NOMO-1 (cell line): ENCODE measurements at regions not wholly inside any gene's neighbourhood (a gene's known extent, or its start where the extent isn't known, plus 50 kb on each side); places are given as distances from the start of the nearest gene placed in this dataset.

Experiments used
- DNase-seq, 2 experiments: peaks; one replicate each; lab custom pipeline; 2025; ENCODE audit not compliant: unreplicated experiment in 2 of 2; lab: John Stamatoyannopoulos, UW

DNA sequence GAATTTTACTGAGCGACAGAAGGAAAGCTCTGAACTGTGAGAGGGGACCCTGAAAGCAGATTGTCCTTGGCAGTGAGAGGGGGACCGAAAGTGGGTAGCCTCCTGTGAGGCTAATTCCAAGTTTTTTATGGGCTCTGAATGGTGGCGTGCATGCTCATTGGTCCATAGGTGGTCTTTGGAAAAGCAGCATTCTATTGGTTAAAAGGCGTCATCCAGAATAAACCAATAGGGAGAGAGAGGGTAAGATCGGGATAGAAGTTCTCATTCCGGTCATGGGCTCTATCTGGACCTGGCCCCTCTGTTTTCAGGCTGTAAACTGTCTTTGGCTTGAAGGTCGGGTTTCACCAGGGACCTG is 539.8 kb upstream of the PCDH9 start:
- DNase-seq: no peak

DNA sequence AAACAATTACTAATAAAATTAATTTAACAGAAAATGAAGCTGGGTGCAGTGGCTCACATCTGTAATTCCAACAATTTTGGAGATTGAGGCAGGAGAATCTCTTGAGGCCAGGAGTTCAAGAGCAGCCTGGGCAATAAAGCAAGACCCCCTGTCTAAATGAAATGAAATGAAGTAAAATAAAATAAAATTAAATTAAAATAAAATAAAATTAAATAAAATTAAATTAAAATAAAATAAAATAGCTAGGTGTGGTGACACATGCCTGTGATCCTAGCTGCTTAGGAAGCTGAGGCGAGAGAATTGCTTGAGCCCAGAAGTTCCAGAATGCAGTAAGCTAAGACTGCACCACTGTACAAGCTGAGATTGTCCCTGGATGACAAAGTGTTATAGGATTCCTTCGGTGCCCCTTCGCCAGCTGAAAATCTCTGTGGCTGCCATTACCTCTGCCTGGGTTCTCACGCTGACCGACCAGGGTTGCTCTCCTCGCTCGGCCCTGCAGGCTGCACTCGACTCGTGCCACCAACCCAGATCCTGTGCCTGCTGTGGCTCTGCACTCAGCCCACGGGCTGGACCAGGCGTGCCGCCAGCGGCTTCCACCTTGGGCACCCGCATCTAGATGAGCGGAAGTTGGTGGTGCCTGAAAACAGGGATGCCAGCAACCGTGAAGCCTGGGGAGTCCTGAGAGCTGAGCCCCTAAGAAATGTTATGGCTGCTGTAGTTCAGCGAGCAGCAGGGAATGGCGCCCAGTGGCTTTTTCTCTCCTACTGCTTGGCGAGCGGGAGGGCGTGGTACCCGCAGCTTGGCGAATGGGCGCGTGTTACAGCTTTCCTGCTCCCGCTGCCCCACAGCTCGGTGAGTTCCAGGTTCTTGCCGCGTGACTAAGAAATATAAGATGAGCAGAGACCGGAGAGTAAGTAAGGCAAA is 539.2 kb upstream of the PCDH9 start:
- DNase-seq: no peak

DNA sequence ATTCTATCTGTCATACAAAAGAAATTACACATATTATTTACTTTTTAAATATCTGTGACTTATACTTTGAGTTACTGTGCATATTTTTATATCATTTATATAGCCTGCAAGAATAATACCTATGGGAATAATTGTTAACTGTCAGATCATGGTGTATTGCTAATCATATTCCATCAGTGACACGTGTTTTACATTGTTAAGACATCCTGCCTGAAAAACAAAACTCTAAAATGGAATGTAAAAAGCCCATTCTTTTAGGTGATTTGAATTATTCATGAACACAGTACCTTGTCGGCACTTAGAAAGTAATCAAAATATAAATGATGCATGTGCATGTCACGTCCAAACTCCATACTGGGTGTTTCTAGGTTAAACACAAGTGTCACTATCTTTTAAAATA is 533.8 kb upstream of the PCDH9 start:
- DNase-seq: no peak

DNA sequence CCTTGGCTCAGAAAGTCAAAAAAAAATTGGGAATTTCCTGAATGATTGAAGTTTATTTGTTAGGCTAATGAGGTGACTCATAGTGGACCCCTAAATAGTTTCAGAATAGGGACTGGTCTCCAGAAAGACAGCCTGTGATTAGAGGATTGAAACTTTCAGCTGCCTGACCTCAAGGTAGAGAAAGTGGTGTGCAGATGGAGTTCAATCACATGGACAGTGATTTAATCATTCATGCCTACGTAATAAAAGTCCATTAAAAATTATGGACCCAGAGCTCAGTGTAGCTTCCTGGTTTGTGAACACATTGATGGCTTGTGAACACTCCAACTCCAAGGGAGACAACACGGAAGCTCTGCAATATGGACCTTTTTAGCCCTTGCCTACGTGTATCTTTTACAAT is 533.2 kb upstream of the PCDH9 start:
- no peak for DNase-seq

DNA sequence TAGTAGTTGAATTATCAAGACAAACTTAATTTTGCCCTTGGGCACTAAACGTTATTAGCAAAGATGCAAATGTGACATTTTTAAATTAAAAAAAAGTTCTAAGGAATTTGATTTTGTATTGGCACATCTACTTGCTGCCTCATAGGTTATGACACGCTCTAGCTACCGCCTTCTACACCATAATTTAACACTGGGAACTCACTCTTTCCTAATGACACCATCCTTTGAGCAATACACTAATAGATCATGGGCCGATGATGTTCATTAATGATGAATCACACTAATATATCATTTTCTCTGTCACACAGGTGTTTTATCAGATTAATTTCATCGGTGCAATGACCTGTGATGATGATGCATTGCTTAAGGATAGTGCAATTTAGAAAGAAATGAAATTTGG is 528.8 kb upstream of the PCDH9 start:
- no peak for DNase-seq

DNA sequence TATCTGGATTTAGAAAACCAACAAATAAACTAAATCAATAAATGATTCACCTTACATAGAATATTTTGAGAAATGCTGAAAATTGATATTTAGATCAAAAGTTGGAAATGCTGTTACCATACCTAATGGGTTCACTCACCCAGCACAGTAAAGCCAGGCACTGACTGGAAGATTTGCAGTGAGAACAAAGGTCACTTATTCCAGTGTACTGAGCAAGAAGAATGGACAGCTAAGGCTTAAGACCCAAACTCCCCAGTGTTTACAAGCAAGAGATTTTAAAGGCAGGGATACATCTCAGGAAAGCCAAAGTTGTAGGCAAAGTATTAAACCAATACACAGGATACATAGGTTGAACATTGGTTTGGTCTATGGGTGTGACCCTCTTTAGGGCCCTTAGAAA is 523.9 kb upstream of the PCDH9 start:
- no peak for DNase-seq

DNA sequence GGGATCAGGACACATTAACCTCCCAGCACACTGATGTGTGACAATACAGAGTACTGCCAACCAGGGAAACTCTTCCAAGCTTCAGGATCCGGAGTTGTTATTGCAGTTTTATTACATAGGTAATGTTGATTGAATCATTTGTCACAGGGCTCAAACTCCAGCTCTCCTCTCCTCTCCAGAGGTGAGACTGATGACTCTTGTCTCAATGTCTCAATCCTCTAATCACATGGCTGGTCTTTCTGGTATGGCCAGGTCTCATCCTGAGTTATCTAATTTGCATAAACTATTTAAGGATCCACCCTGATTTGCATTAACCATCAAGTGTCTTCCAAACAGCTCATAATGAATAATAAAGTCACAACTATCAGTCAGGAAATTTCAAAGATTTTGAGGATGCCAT is 522.6 kb upstream of the PCDH9 start:
- no peak for DNase-seq

DNA sequence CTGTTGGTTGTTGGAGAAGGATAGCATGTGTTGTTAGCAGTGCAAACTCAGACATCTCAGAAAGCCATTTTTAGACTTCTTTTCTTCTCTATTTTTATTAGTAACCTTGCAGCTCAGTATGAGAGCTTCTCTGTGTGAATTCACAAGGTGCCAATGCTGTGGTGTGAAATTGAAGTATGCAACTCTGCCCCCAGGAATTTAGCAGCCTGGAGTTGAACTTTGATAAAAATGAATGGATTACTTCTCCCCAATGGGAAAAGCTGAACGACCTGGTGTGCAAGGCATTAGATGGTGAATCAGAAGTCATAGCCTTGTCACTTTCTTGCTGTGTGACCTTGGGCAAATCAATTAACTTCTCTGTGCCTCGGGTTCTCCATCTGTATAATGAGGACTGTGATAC is 512.3 kb upstream of the PCDH9 start:
- no peak for DNase-seq

DNA sequence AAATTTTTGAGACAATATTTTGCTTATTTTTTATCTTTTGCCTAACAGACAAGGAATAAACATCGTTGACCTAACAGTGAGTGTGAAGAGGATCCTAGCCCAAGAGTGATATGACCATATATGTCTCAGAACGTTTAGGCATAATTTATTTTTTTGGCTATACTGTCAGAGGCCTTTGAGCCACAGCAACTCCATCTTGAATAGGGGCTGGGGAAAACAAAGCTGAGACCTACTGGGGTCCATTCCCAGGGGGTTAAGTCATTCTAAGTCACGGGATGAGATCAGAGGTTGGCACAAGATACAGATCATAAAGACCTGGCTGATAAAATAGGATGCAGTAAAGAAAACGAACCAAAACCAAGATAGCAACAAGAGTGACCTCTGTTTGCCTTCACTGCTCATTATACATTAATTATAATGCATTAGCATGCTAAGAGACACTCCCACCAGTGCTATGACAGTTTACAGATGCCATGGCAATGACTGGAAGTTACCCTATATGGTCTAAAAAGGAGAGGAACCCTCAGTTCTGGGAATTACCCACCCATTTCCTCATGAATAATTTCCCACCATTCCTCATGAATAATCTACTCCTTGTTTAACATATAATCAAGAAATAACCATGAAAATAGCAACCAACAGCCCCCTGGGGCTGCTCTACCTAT is 510.9 kb upstream of the PCDH9 start:
- no peak for DNase-seq

DNA sequence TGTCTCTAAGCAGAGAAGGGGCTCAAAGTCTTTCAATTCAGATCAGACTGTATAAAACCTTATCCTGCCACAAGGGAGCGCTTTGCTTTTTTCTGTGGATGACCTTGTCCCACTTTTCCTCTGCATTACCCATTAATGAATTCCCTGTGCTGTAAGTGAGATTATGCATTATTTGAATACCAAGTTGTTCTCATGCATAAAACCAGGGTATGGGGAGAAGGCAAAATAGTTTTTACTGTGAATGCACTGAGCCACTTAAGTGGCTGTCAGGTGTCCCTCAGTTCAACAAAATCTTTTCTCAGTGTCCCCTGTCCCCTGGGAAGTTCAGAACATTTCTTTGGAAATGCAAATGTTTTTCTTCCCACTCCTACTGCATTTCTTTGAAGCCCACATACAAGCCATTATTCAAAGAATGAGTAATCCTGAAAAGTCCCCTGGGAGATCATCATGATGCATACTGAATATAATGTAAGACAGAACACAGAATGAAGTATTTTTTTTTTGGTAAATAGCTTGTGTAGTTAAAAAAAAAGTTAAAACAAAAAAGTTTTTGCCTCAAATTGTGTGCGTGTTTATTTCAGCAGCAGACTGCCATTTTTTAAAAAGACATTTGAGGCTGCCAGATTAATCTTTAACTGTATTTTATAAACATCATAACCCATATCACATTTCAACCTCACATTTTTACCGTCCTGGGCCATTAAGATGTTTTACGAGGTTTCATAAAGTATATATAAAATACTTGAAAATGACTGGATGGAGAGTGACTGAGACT is 506.7 kb upstream of the PCDH9 start:
- DNase-seq: no peak

DNA sequence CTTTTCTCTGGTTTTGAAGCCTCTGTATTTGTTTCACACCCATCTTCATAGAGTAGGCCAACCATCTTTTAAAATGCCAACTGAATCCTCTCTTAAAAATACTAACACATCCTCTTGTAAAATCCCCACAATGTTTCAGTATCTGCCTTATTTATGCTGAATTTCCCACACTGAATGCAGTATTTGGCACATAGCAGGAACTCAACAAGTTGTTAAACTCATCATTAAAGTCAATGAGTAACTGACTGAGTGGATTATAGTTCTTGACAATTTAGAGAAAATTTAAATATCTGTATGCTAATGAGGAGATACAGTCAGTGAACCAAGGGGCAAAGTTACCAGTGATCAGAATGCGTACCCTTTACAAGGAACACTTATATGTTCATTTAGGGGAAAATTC is 505.5 kb upstream of the PCDH9 start:
- no peak for DNase-seq

DNA sequence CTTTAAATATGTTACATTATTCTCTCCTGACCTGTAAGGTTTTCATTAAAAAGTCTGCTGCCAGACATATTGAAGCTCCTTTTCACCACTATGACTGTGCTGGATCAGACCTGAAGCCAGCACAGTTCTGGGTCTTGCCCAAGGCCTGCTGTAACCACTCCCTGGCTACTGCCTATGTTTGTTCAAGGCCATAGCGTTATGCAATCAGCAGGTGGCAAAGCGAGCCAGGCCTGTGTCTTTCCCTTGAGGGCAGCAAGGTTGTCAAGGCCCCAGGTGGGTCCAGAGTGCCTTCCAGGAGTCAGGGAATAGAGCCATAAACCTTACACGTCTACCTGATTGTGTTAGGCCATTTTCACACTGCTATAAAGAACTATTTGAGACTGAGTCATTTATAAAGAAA is 496.8 kb upstream of the PCDH9 start:
- DNase-seq: no peak

DNA sequence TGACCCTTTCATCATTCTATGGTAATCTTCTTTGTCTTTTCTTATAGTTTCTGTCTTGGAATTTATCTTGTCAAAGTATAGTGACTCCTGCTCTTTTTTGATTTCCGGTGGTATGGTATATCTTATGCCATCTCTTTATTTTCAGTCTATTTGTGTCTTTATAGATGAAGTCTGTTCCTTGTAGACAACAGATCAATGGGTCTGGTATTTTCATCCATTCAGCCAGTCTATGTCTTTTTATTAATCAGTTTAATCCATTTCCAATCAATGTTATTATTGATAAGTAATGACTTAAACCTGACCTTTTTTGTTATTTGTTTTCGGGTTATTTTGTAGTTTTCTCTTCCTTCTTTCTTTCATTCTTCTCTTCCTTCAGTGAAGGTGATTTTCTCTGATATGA is 495.9 kb upstream of the PCDH9 start:
- no peak for DNase-seq

DNA sequence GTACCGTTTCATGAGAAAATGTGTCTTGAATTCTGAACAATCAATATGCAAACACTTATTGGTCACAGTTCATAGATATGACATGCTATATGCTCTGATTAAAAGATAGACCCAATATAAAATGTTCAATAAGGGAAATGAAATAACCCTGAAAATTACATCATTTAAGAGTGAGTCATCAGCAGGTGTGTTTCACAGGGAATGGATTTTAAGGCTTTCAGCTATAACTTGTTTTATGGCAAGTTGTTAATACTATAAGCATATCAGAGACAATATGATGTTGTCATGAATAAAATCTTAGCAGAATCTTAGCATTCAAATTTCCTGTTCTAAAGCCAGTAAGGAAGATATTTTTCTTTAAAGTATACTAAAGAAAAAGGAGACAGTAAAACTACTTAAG is 483.4 kb upstream of the PCDH9 start:
- no peak for DNase-seq

DNA sequence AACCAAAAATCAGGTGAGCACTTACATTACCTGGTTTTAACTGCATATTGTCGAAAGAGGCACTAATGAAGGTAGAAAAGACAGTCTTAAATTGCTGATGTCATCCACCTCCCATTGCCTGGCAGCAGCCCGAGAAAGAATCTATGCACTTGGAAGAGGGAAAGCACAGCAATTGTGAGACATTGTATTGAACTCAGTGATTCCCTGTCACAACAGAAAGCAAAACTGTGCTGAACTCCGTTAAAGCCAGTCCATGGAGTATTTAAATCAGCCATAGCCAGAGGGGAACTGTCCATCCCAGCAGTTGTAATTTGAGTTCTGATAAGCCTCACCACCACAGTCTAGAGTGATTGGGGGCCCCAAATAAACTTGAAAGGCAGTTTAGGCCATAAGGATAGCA is 466.6 kb upstream of the PCDH9 start:
- no peak for DNase-seq

DNA sequence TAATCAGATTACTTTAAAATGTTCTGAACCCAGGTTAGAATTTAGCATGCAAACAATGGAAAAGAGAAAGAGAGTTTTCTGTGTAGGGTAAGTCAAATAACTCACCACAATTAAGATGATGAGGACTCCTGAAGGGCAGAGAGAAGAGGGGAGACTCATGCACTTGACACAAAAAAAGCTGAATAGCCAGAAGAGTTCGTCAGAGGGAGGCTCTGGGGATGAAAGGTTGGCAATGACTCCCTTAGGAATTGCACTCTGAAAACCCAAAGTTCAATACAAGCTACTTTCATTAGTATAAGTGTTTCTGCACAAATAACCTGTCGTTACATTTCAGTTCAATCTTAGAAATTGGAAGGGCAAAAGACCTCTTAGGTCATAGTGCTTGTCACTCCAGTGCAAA is 434.4 kb upstream of the PCDH9 start:
- no peak for DNase-seq

DNA sequence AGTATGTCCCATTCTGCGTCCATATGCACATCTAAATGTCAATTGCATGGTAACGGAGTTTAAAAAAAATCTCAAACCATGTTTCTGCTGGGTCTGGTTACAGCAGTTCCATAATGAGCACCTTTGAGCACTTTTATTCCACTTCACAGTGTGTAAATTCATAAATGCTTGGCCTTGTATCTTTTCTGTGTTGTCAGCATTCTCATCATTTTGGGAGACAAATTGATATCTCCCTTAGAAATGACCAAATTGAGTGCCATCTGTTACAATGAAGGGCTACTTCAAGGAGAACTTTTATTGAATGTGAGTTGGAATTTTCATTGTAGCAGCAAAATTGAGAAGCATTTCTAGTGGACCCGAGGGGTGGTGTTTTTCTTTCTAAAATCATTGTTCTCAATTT is 432.9 kb upstream of the PCDH9 start:
- no peak for DNase-seq

DNA sequence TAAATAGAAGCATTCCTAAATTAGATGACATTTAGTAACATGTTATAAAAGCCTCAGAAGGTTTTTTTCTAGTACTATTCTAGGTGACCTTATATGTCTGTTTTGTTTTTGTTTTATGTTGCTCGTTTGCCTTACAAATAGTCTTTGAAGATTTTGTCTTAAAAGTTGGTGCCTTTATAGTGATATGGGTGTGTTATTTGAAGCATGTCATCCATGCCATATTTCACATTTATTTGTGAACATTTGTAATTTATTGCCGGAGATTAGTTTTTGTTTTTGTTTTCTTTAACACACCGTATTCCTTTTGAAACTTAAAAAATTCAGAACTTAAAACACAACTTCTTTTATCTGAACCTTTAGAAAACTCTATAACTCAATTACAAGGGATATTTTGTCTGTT is 422.8 kb upstream of the PCDH9 start:
- DNase-seq: no peak

DNA sequence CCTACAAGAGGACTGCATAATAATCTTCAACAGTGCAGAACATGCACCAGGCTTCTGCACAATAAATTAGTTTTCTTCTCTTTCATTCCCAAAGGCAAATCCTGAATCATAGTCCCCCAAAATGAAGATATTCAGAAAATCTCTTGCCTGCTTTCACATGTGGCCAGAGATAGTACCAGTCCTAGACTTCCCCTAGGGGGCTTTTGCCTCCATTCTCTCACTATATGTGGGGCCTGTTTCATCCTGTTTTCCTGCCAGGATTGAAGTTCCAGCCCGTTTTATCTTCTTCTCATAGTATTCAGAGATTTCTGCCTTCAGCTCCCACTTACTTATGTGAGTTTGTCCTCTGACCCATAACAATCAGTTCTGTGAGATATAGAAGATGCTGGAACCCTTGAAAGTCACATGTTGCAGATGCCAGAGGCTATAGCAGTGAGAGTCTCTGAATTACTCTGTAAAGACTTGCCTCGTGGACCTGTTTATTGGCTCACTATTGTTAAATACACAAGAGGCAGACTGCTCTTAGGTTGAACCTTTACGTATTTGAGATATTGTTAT is 421.9 kb upstream of the PCDH9 start:
- no peak for DNase-seq

DNA sequence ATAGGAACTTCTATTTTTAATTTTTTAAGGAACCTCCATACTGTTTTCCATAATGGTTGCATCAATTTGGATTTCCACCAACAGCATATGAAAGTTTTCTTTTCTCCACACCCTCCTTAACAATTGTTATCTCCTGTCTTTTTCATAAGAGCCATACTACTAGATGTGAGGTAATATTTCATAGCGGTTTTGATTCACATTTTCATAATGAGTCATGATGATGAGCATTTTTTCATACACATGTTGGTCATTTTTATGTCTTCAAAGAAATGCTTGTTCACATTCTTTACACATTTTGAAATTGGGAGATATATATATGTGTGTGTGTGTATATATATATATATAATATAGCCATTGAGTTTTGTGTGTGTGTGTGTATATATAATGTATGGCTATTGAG is 420.3 kb upstream of the PCDH9 start:
- no peak for DNase-seq

DNA sequence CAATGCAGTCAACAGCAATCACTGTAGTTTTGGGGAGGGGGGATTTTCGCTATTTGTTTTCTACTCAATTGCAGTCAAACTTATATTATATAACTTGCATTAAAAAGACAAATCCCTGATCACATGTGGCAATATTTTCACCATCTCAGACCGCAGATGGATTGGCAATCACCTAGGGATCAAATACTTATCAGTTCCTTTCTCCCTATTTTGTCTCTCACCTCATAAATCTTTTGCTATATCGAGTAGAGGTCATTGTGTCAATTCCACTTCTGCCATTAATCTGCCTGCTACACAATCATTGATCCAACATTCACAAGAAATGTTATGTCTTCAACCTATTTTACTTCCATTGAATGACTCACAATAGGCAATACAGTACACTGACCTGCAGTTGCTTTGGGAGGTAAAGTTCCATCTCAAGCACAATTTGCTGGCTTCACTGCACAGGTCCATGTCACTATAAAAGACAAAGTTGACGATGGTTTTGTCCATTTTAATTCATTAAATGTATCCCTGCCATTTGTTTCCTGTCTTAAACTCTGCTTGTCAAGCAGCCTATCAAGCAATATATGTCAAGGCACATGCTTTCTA is 415.8 kb upstream of the PCDH9 start:
- DNase-seq: no peak
